ENCODE measurements at regions not wholly inside any gene's neighbourhood (a gene's known extent, or its start where the extent isn't known, plus 50 kb on each side); places are given as distances from the start of the nearest gene placed in this dataset.
"Not testable (repeated sequence)": the region's sequence is repeated elsewhere in the genome, so short reads cannot be mapped to it uniquely, and the experiment has no call there.

DNA sequence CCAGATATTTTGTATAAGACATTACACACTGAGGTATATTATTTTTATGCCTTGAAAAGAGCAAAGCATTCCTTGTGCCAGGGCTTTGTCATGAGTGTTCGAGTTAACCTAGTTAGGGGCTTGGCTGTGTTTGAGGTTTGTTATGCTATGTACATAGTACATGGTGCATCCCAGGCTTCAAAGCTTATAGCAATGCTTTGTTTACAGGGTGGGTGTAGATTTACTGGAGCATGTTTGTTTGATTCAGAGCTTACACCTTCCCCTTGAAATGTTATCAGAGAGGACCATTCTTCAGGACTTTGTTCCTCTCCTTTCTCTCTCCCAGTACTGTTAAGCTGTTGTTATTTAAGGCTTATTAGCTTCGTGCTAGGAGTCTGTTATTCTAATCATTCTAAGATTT, 738.7 kb upstream of the LRRTM4 start:
- no peak for ATAC-seq
- TF ChIP-seq, protein P1, sequence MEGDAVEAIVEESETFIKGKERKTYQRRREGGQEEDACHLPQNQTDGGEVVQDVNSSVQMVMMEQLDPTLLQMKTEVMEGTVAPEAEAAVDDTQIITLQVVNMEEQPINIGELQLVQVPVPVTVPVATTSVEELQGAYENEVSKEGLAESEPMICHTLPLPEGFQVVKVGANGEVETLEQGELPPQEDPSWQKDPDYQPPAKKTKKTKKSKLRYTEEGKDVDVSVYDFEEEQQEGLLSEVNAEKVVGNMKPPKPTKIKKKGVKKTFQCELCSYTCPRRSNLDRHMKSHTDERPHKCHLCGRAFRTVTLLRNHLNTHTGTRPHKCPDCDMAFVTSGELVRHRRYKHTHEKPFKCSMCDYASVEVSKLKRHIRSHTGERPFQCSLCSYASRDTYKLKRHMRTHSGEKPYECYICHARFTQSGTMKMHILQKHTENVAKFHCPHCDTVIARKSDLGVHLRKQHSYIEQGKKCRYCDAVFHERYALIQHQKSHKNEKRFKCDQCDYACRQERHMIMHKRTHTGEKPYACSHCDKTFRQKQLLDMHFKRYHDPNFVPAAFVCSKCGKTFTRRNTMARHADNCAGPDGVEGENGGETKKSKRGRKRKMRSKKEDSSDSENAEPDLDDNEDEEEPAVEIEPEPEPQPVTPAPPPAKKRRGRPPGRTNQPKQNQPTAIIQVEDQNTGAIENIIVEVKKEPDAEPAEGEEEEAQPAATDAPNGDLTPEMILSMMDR (IDR thresholded peaks at IDR 0.05), result no peak
- no peaks in the 10 kb centered on the region for H3K36me3 ChIP-seq (ENCODE audit: low read depth)
- H3K4me1 ChIP-seq (ENCODE audit: low read depth), result no peaks in the 10 kb centered on the region
- intact Hi-C loops (cut with DNase I, micrococcal nuclease), result no loop called here
- no peaks in the 10 kb centered on the region for H3K9me3 ChIP-seq
- DNase-seq, result no peak
- H3K4me3 ChIP-seq, result no peak overlapping the region

DNA sequence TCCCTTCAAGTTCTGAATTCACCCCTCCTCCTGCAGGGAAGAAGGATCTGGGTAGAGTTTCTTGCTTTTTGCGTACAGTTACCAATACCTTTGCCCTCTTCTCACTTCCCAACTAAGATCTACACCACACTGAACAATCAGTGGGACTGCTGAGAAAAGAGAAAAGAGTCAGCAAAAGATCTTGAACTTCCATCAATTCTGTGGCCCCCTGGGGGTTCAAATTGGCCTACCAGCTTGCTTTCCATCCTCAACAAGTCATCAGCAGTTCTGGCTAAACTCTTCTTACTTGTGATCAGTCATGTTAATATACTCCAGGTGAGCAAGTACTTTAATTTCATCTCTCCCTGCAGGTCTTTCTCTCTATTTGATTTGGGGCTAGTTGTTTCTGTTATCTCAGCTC, 739.3 kb upstream of the LRRTM4 start:
- ATAC-seq (no peak), DNase-seq (no peak)
- Histone ChIP-seq H3K9me3 (no peaks in the 10 kb centered on the region), H3K36me3 (ENCODE audit: low read depth) (no peaks in the 10 kb centered on the region), H3K4me3 (no peak overlapping the region), H3K4me1 (ENCODE audit: low read depth) (no peaks in the 10 kb centered on the region)
- TF ChIP-seq, protein P1 (IDR thresholded peaks at IDR 0.05), result no peak
- intact Hi-C loops (cut with DNase I, micrococcal nuclease), result no loop called here

DNA sequence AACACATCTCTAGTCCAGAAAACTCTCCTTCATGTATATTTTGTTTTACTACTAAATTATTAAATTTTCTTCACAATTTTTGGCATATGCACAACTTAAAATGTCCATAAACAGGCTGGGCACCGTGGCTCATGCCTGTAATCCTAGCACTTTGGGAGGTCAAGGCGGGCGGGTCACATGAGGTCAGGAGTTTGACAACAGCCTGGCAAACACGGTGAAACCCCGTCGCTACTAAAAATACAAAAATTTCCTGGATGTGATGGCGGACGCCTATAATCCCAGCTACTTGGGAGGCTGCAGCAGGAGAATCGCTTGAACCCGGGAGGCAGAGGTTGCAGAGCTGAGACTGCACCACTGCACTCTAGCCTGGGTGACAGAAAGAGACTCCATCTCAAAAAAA, 739.9 kb upstream of the LRRTM4 start:
- H3K4me3 ChIP-seq; ATAC-seq; H3K4me1 ChIP-seq (ENCODE audit: low read depth); H3K9me3 ChIP-seq; intact Hi-C loops (cut with DNase I, micrococcal nuclease); H3K36me3 ChIP-seq (ENCODE audit: low read depth); DNase-seq: not testable (repeated sequence)

DNA sequence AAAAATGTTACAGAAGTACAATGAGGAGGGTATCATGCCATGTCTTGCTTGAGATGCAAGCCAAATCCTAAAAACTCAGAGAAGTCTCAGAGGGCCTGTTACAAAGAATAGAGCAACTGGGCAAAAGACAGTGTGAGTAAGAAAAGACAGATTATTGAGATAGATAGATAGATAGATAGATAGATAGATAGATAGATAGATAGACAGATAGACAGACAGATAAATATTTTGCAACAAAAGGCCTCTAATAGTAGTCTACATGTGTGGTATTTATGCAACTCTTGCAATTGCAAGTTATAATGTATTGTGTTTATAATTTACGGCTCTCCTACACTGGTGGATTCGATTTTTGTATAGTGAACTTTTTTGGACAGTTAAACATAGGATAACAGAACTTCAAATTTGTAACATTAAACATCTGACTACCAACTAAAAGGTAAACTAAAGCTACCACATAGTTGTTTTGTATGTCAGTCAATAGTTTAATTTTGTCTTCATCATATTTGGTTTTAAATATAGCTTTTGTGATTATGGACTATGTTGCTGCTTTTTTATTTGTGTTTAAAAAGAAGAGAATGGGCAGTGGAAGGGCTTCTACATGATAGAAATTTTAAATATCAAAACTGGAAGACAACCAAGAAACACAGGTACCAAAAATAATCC, 740.7 kb upstream of the LRRTM4 start:
- H3K9me3 ChIP-seq, result no peaks in the 10 kb centered on the region
- TF ChIP-seq, protein P1 (IDR thresholded peaks at IDR 0.05), result no peak
- no peaks in the 10 kb centered on the region for H3K4me1 ChIP-seq (ENCODE audit: low read depth)
- no peak for DNase-seq
- ATAC-seq, result no peak
- intact Hi-C loops (cut with DNase I, micrococcal nuclease), result no loop called here
- H3K4me3 ChIP-seq, result no peak overlapping the region
- no peaks in the 10 kb centered on the region for H3K36me3 ChIP-seq (ENCODE audit: low read depth)

DNA sequence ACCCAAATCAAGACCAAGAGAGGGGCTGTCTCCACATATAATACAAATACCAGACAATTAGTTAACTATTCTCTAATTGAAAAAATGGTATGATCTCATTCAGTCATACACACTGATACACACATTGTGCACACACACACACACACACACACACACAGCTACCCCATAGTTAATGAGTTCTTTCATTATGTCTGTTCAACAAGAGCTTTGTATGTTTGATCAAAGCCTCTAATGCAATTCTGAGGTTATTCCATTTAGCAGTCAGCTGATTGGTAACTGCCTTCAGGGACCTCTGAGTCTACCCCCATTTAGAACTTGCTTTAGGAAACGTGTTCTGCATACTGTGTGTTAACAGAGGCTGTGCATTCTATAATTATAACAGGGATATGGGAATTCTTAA, 741.4 kb upstream of the LRRTM4 start:
- H3K4me3 ChIP-seq, result no peak overlapping the region
- no peak for DNase-seq

DNA sequence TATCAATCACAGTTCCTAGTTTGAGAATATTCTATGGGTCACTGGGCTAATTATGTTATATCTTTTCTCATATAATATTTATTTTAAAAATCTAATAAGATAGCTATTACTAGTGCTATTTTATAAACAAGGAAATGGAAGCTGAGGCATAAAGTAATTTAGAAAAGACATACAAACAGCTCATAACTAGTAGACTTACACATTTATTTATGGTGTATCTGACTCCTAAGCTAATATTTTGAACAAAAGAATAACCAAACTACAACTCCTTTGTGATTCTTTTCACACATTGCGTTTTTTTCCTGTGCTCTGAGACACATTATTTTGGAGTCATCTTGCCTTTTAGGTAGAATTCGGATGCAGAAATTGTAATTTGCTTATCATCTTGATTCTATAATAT, 742.0 kb upstream of the LRRTM4 start:
- DNase-seq (no peak), ATAC-seq (no peak)
- intact Hi-C loops (cut with DNase I, micrococcal nuclease), result no loop called here
- Histone ChIP-seq H3K9me3 (no peaks in the 10 kb centered on the region), H3K36me3 (ENCODE audit: low read depth) (no peaks in the 10 kb centered on the region), H3K4me1 (ENCODE audit: low read depth) (no peaks in the 10 kb centered on the region), H3K4me3 (no peak overlapping the region)
- TF ChIP-seq, protein P1 (IDR thresholded peaks at IDR 0.05), result no peak

More for the DNA sequence above, 741.4 kb upstream of the LRRTM4 start:
- H3K36me3 ChIP-seq (ENCODE audit: low read depth), result no peaks in the 10 kb centered on the region
- no peaks in the 10 kb centered on the region for H3K4me1 ChIP-seq (ENCODE audit: low read depth)
- ATAC-seq, result no peak
- intact Hi-C loops (cut with DNase I, micrococcal nuclease), result no loop called here
- TF ChIP-seq, protein P1 (IDR thresholded peaks at IDR 0.05), result no peak
- no peaks in the 10 kb centered on the region for H3K9me3 ChIP-seq
